Endothelial cell of umbilical vein (primary cell): ENCODE measurements at regions not wholly inside any gene's neighbourhood (a gene's known extent, or its start where the extent isn't known, plus 50 kb on each side); places are given as distances from the start of the nearest gene placed in this dataset.

Experiments
- CTCF ChIP-seq, 2 donors: IDR thresholded peaks; 1 replicate in 1 of 2; 2 replicates in 1 of 2; pipeline ENCODE4 v1.5.1; 2011; ENCODE audit warnings: low read length in 2 of 2, mild to moderate bottlenecking in 2 of 2, moderate library complexity in 2 of 2, control low read depth in 1 of 2, inconsistent platforms in 1 of 2, low read depth in 1 of 2; ENCODE audit not compliant: insufficient read depth in 1 of 2; ENCODE audit errors: extremely low read depth in 1 of 2
- EZH2 ChIP-seq: IDR thresholded peaks from 2 replicates; pipeline ENCODE4 v1.6.1; 2012; ENCODE audit warnings: borderline replicate concordance, low read depth, mild to moderate bottlenecking, moderate library complexity, low read length, inconsistent platforms; ENCODE audit not compliant: severe bottlenecking
- FOS ChIP-seq: IDR thresholded peaks from 2 replicates; pipeline ENCODE4 v1.6.1; 2011; ENCODE audit warnings: mild to moderate bottlenecking, low read length, moderate library complexity, borderline replicate concordance; ENCODE audit not compliant: insufficient read depth
- GATA2 ChIP-seq: IDR thresholded peaks from 2 replicates; pipeline ENCODE4 v1.7.0; 2011; ENCODE audit warnings: low read depth, mild to moderate bottlenecking, moderate library complexity, mixed read lengths, low read length; ENCODE audit not compliant: insufficient read length, insufficient read depth
- JUN ChIP-seq: IDR thresholded peaks from 2 replicates; pipeline ENCODE4 v1.6.1; 2011; ENCODE audit warnings: borderline replicate concordance, low read depth; ENCODE audit not compliant: insufficient read length, insufficient read depth
- MAX ChIP-seq: IDR thresholded peaks from 2 replicates; pipeline ENCODE4 v1.6.1; 2011; ENCODE audit not compliant: insufficient read depth, insufficient read length
- MYC ChIP-seq: IDR thresholded peaks from one replicate; pipeline ENCODE4 v1.6.1; 2011; ENCODE audit warnings: mild to moderate bottlenecking, low read depth, low read length
- POLR2A ChIP-seq: IDR thresholded peaks from 2 replicates; pipeline ENCODE4 v1.6.1; 2012; ENCODE audit warnings: low read depth, mild to moderate bottlenecking, control low read depth, low read length
- POLR2AphosphoS5 ChIP-seq: IDR thresholded peaks from 2 replicates; pipeline ENCODE4 v1.6.1; 2012; ENCODE audit warnings: low read depth, mild to moderate bottlenecking, control low read depth, low read length, moderate library complexity; ENCODE audit not compliant: insufficient read depth

- TF ChIP-seq EZH2, result no peak
- no peak for TF ChIP-seq CTCF (IDR thresholded peaks at IDR 0.05; ENCODE audit: extremely low read depth in 1 of 2, insufficient read depth in 1 of 2, low read depth in 1 of 2, low read length in 2 of 2)
- no peak for TF ChIP-seq FOS
- TF ChIP-seq POLR2A, result no peak
- TF ChIP-seq POLR2AphosphoS5, result no peak
- no peak for TF ChIP-seq MAX
- TF ChIP-seq GATA2, result no peak
- TF ChIP-seq MYC, result no peak
- no peak for TF ChIP-seq JUN
Measured at GRCh38 chr10:75331081-75331480, 70.5 kb downstream of the ZNF503 start.
